WI38 (cell line): ENCODE measurements at regions not wholly inside any gene's neighbourhood (a gene's known extent, or its start where the extent isn't known, plus 50 kb on each side); places are given as distances from the start of the nearest gene placed in this dataset.

Experiments used
- H3K4me3 ChIP-seq: 2 replicates; pipeline ENCODE4 v1.5.1; 2011; ENCODE audit warnings: low read depth, mild to moderate bottlenecking, control low read depth, low read length
- TF ChIP-seq, protein P1 (sequence below): IDR thresholded peaks from 2 replicates; pipeline ENCODE4 v1.5.1; 2012; ENCODE audit warnings: low read depth, mild to moderate bottlenecking, control low read depth, low read length

DNA sequence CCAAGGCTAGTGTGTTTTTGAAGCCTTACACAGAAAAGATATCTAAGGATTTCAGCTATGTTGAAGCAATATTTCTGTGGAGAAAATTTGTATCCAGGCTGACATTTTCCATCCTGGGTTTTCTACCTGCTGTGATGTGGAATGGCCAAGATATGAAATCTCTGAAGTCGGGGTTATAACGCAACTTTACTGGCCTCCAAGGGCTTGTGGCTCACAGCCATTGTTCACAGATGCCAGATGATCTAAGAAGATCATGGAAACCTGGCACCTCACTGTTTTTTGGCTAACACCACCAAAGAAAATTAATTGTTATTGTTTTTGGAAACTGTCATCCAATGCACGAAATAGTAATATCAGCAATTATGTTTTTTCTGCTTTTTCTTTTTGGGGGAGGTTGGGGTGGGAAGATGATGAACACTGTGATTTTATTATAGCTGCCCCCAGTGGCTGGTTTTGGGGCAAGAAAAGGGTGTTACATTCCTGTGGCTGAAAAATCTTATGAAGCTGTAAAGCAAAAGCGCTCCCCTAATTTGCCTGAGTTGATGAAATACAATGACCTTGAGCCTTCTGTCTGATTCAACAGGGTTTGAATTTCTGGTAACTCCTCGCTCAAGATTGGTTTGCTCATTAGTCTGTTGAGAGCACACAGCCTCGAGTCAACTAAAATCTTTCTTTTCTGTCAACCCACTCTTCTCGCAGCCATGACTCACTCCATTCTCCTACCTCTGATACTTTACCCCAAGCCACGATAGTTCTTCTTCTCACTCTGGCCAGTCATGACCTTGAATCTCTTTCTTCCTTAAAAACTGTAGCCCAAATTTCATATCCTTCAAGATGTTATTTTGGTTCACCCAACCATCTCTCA is 236.7 kb downstream of the PAX1 start:
- TF ChIP-seq, protein P1, sequence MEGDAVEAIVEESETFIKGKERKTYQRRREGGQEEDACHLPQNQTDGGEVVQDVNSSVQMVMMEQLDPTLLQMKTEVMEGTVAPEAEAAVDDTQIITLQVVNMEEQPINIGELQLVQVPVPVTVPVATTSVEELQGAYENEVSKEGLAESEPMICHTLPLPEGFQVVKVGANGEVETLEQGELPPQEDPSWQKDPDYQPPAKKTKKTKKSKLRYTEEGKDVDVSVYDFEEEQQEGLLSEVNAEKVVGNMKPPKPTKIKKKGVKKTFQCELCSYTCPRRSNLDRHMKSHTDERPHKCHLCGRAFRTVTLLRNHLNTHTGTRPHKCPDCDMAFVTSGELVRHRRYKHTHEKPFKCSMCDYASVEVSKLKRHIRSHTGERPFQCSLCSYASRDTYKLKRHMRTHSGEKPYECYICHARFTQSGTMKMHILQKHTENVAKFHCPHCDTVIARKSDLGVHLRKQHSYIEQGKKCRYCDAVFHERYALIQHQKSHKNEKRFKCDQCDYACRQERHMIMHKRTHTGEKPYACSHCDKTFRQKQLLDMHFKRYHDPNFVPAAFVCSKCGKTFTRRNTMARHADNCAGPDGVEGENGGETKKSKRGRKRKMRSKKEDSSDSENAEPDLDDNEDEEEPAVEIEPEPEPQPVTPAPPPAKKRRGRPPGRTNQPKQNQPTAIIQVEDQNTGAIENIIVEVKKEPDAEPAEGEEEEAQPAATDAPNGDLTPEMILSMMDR: no peak

DNA sequence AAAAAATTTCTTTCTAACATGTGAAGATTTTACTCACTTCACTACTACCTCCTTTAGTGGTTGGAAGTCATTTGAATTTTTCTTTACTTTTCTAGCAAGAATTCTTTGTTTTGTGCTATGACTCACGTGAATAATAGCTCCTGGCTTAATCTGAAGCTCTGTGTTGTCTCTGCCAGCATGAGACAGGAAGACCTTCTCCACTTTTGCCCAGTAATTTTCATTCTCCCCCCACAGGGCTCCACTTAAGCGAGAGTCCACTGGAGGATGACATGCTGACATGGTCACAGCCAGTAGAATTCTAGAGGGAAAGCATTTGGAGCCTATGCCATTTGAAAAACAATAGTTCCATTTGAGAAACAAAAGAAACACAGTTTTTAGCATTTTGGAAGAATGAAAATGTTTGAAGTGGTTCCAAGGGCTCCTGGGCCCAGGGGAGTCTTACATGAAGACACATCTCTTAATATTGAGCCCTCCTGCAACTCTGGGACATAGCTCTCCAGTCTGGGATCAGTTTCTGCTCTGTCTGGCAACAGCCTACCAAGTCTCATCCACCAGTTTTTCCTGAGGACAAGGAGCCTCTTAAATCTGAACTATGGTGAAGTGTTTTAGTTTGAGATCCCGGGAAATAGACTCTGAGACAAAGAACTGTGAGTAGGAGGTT is 231.4 kb downstream of the PAX1 start:
- TF ChIP-seq, protein P1: no peak
- H3K4me3 ChIP-seq: no peak overlapping the region

More for the DNA sequence above, 236.7 kb downstream of the PAX1 start:
- no peak overlapping the region for H3K4me3 ChIP-seq

DNA sequence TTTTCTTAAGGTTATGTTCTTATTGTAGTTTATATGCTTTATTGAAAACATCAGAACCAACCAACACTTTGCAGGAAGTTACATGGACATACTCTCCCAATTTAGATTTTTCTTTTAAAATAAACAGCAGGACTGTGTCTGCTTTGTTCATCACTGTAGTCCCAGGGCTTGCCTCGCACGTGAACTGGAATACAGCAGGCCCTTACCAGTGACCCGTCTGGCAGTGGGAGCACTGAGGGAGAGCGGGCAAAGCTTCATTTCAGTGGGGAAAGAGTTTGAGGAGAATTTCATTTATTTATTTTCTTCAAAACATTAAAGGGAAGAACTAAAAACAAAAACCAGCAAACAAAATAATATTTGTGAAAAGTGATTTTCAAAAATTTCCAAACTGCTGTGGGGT is 230.8 kb downstream of the PAX1 start:
- TF ChIP-seq, protein P1: no peak
- H3K4me3 ChIP-seq: no peak overlapping the region

DNA sequence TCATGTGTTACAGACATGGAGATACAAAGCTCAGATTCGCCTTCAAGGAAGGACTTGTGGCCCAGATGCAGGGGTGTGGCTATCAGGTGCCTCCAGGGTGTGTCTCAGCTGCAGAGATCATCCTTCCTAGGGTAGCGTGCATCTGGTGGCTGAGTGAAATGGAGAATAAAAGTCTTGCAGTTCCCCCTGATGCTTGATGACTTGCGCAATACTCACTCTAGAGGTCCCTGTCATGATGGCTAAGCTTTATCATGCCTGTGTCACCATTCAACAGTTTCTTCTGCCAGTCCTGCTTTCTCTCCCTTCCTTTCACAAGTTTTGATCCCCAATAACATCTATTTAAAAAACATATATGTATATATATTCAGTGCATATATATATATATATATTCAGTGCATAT is 228.1 kb downstream of the PAX1 start:
- no peak overlapping the region for H3K4me3 ChIP-seq
- TF ChIP-seq, protein P1: no peak

DNA sequence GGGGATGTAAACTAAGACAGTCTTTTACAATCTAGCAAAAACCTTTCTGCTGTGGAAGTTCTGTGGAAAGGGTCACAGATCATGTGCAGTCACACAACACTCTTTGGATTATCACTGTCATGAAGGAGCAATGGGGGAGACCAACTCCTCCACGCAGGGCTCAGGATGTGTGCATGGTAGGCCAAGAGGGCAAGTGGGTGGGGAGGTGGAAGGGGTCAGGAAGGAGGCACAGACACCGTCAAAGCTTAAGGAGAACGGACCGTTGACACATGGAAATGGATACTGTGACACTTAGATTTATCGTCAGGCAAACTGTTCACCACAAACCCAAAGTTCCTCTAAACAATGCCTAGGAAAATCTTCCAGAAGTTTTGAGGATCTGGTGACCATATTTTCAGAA is 215.8 kb downstream of the PAX1 start:
- TF ChIP-seq, protein P1: no peak
- H3K4me3 ChIP-seq: no peak overlapping the region

DNA sequence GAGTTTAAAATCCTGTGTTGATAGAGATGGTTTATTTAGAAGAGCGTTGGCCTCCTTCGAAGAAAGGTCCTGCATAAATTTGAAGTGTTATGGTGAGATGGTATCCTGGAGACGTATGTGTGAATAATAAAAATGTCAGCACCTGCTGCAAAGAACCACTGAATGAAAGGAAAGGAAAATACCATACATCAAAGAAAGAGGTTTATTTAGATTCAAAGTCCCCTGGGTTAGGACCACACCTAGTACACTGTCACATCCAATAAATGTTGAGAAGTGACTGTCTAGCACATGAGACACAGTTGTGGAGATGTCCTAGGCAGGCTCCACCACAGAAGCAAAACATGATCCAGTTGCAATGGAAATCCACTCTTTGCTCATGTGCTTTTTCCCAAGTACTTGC is 214.7 kb downstream of the PAX1 start:
- TF ChIP-seq, protein P1: no peak
- H3K4me3 ChIP-seq: no peak overlapping the region

DNA sequence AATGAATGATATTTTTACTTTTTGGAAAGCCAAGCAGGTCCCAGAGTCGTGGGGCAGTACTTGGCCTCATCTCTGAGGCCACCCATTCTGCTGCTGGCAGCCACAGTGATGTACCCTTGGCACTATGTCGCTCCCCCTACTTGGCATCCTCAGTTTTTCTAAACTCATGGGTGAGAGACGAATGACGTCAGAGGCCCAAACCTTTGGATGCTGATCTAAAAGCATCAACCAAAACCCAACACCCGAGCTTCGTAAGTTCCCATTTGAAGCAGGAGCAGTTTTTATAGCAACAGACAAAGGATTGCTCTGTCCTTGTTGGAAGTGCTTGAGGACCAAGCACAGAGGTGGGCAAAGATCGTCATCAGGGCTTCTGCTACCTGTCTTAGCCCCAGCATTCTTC is 212.9 kb downstream of the PAX1 start:
- no peak overlapping the region for H3K4me3 ChIP-seq
- TF ChIP-seq, protein P1: no peak
